ENCODE measurements at regions not wholly inside any gene's neighbourhood (a gene's known extent, or its start where the extent isn't known, plus 50 kb on each side); places are given as distances from the start of the nearest gene placed in this dataset.
"Not testable (repeated sequence)": the region's sequence is repeated elsewhere in the genome, so short reads cannot be mapped to it uniquely, and the experiment has no call there.

DNA sequence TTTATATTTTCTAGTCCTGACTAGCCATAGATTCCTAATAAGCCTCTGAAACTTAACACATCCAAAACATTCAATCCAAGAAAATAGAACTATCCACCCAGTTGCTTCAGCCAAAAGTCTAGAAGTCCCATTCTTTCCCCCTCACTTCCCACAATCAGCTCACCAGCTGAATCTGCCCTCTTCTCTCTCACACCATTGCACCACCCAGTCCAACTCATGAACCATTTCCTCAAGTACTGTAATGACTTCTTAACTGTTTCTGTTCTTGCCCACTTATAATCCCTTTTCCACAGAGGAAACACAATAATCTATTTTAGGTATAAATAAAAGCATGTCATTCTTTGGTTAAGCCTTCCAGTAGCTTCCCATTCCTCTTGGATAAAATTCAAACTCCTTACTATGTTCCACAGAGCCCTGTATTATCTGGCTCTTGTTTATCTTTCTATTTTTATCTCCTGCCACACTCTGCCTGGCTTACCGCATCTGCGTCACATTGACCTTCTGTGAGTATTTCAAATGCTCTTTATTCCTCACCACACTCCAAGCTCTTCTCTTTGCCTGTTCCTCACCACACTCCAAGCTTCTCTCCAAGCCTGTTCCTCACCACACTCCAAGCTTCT is 205.9 kb upstream of the FRG1 start:
- H3K27me3 ChIP-seq (replicated peaks in 1 of 2; ENCODE audit: control insufficient read depth in 2 of 2, extremely low read depth in 1 of 2, insufficient read depth in 2 of 2, low read length in 1 of 2); CTCF ChIA-PET: not testable (repeated sequence)

DNA sequence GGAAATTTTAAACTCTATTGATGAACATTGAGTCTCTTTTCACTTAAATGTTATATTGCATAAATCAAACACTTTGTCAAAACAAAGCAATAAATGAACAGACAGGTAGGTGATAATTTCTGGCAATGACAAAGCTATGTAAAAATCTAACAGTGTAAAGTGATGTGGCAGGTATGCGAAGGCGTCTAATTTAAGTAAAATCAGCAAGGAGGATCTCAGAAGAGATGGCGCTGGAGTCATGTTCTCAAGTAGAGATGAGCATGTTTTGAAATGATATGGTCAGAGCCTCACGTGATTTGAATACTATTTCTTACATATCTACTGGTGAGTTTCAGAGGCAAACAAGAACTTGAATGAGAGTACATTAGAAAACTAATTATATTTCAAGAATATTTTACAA is 204.0 kb upstream of the FRG1 start:
- H3K27ac Mint-ChIP-seq; DNase-seq; H3K27me3 ChIP-seq (replicated peaks in 1 of 2; ENCODE audit: control insufficient read depth in 2 of 2, extremely low read depth in 1 of 2, insufficient read depth in 2 of 2, low read length in 1 of 2); H3K4me1 Mint-ChIP-seq; H3K9me3 ChIP-seq; H3K4me1 ChIP-seq (ENCODE audit: control insufficient read depth in 1 of 2, extremely low read depth in 1 of 2, insufficient read depth in 2 of 2, low read length in 2 of 2); H3K36me3 ChIP-seq (ENCODE audit: control insufficient read depth in 2 of 2, extremely low read depth in 1 of 2, insufficient read depth in 1 of 2, low read length in 1 of 2); H3K4me3 Mint-ChIP-seq; H3K27ac ChIP-seq (ENCODE audit: low read length); CTCF ChIA-PET; H3K27me3 Mint-ChIP-seq; H3K4me3 ChIP-seq (ENCODE audit: control insufficient read depth in 1 of 2, extremely low read depth in 1 of 2, low read length in 1 of 2); ATAC-seq (replicated peaks in 1 of 4); POLR2A ChIA-PET; H3K36me3 Mint-ChIP-seq: not testable (repeated sequence)
- peaks cover 0 to 19% (median 8%) of the 10 kb centered on the region in 3 donors for H3K9me3 Mint-ChIP-seq
- WGBS (ENCODE audit: insufficient coverage), result no CpG with 5 or more reads among the region's 4 CpGs

More for the DNA sequence above, 205.9 kb upstream of the FRG1 start:
- H3K4me3 Mint-ChIP-seq; H3K36me3 Mint-ChIP-seq; POLR2A ChIA-PET; DNase-seq; H3K27me3 Mint-ChIP-seq; H3K27ac Mint-ChIP-seq; H3K36me3 ChIP-seq (ENCODE audit: control insufficient read depth in 2 of 2, extremely low read depth in 1 of 2, insufficient read depth in 1 of 2, low read length in 1 of 2); H3K4me1 Mint-ChIP-seq; ATAC-seq (replicated peaks in 1 of 4); H3K9me3 ChIP-seq; H3K4me3 ChIP-seq (ENCODE audit: control insufficient read depth in 1 of 2, extremely low read depth in 1 of 2, low read length in 1 of 2); H3K4me1 ChIP-seq (ENCODE audit: control insufficient read depth in 1 of 2, extremely low read depth in 1 of 2, insufficient read depth in 2 of 2, low read length in 2 of 2); H3K27ac ChIP-seq (ENCODE audit: low read length): not testable (repeated sequence)
- peaks cover 0 to 19% (median 6%) of the 10 kb centered on the region in 3 donors for H3K9me3 Mint-ChIP-seq
- WGBS (ENCODE audit: insufficient coverage), result 100% methylated on average over 2 of the region's 2 CpGs

DNA sequence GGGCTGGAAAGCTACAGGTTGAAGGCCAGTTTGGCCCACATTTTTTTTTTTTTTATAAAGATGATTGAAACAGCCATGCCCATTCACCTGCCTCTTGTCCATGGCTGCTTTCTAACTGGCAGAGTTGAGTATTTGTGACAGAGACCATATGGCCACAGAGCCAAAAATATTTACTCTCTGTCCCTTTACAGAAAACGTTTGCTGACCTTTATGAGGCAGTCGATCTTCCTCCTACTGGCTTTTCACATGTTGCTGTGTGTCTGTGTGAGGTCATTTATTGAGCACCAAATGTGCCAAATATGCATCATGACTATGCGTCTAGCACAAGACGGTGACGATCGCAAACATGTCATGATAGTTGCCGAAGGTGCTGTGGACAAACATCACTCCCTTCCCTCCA is 200.6 kb upstream of the FRG1 start:
- H3K27me3 ChIP-seq (replicated peaks in 1 of 2; ENCODE audit: control insufficient read depth in 2 of 2, extremely low read depth in 1 of 2, insufficient read depth in 2 of 2, low read length in 1 of 2); H3K27me3 Mint-ChIP-seq; H3K9me3 Mint-ChIP-seq; H3K4me3 ChIP-seq (ENCODE audit: control insufficient read depth in 1 of 2, extremely low read depth in 1 of 2, low read length in 1 of 2); H3K9me3 ChIP-seq; H3K4me3 Mint-ChIP-seq; H3K4me1 ChIP-seq (ENCODE audit: control insufficient read depth in 1 of 2, extremely low read depth in 1 of 2, insufficient read depth in 2 of 2, low read length in 2 of 2); H3K36me3 ChIP-seq (ENCODE audit: control insufficient read depth in 2 of 2, extremely low read depth in 1 of 2, insufficient read depth in 1 of 2, low read length in 1 of 2); ATAC-seq (replicated peaks in 1 of 4); H3K4me1 Mint-ChIP-seq; H3K27ac Mint-ChIP-seq; DNase-seq; H3K27ac ChIP-seq (ENCODE audit: low read length); CTCF ChIA-PET; POLR2A ChIA-PET; H3K36me3 Mint-ChIP-seq: not testable (repeated sequence)
- WGBS (ENCODE audit: insufficient coverage), result no CpG with 5 or more reads among the region's 7 CpGs

DNA sequence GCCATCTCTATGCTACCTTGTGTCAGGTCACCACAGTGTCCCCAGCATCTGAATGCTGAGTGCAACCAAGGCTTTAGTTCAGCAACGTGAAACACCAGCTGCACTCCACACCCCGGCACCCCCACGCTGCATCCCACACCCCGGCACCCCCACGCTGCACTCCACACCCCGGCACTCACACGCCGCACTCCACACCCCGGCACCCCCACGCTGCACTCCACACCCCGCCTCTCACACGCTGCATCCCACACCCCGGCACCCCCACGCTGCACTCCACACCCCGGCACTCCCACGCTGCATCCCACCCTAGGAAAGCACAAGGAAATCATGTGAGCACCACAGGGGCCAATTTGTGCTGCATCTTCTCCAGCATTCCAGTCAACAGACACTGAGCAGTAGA is 199.8 kb upstream of the FRG1 start:
- ChIA-PET CTCF (no interaction called here), POLR2A (no interaction called here)
- DNase-seq, result no peak
- Mint-ChIP-seq H3K9me3 (peaks cover 0 to 3% (median 0%) of the 10 kb centered on the region in 3 donors), H3K4me1 (no peaks in the 10 kb centered on the region), H3K4me3 (no peak overlapping the region), H3K27me3 (peaks cover 0 to 3% of the 10 kb centered on the region in 2 donors), H3K36me3 (no peaks in the 10 kb centered on the region), H3K27ac (no peak overlapping the region)
- 77% methylated on average over 11 of the region's 16 CpGs for WGBS (ENCODE audit: insufficient coverage)
- Histone ChIP-seq H3K27ac (ENCODE audit: low read length) (no peak overlapping the region), H3K4me3 (ENCODE audit: control insufficient read depth in 1 of 2, extremely low read depth in 1 of 2, low read length in 1 of 2) (no peak overlapping the region), H3K27me3 (replicated peaks in 1 of 2; ENCODE audit: control insufficient read depth in 2 of 2, extremely low read depth in 1 of 2, insufficient read depth in 2 of 2, low read length in 1 of 2) (peaks cover 0 to 5% of the 10 kb centered on the region in 2 experiments), H3K36me3 (ENCODE audit: control insufficient read depth in 2 of 2, extremely low read depth in 1 of 2, insufficient read depth in 1 of 2, low read length in 1 of 2) (no peaks in the 10 kb centered on the region), H3K9me3 (no peaks in the 10 kb centered on the region), H3K4me1 (ENCODE audit: control insufficient read depth in 1 of 2, extremely low read depth in 1 of 2, insufficient read depth in 2 of 2, low read length in 2 of 2) (no peaks in the 10 kb centered on the region)
- ATAC-seq (replicated peaks in 1 of 4), result no peak

DNA sequence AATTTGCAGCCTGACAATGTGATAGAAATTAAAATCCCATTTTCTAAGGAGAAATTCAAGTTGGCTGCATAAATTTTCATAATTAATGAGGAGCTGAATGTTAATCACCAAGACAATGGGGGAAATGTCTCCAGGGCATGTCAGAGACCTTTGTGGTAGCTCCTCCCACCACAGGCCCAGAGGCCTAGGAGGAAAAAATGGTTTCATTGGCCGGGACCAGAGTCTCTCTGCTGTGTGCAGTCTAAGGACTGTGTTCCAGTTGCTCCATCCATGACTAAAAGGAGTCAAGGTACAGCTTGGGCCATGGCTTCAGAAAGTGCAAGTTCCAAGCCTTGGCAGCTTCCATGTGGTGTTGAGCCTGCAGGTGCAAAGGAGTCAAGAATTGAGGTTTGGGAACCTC is 187.6 kb upstream of the FRG1 start:
- H3K9me3 ChIP-seq; ATAC-seq (replicated peaks in 1 of 4); H3K27ac Mint-ChIP-seq; H3K4me1 Mint-ChIP-seq; POLR2A ChIA-PET; H3K27me3 Mint-ChIP-seq; H3K36me3 ChIP-seq (ENCODE audit: control insufficient read depth in 2 of 2, extremely low read depth in 1 of 2, insufficient read depth in 1 of 2, low read length in 1 of 2); CTCF ChIA-PET; H3K4me3 Mint-ChIP-seq; H3K4me3 ChIP-seq (ENCODE audit: control insufficient read depth in 1 of 2, extremely low read depth in 1 of 2, low read length in 1 of 2); H3K36me3 Mint-ChIP-seq; DNase-seq; H3K27ac ChIP-seq (ENCODE audit: low read length); H3K27me3 ChIP-seq (replicated peaks in 1 of 2; ENCODE audit: control insufficient read depth in 2 of 2, extremely low read depth in 1 of 2, insufficient read depth in 2 of 2, low read length in 1 of 2); H3K4me1 ChIP-seq (ENCODE audit: control insufficient read depth in 1 of 2, extremely low read depth in 1 of 2, insufficient read depth in 2 of 2, low read length in 2 of 2): not testable (repeated sequence)
- peaks cover 0 to 27% (median 3%) of the 10 kb centered on the region in 3 donors for H3K9me3 Mint-ChIP-seq
- 50% methylated on average over 1 of the region's 1 CpG for WGBS (ENCODE audit: insufficient coverage)

DNA sequence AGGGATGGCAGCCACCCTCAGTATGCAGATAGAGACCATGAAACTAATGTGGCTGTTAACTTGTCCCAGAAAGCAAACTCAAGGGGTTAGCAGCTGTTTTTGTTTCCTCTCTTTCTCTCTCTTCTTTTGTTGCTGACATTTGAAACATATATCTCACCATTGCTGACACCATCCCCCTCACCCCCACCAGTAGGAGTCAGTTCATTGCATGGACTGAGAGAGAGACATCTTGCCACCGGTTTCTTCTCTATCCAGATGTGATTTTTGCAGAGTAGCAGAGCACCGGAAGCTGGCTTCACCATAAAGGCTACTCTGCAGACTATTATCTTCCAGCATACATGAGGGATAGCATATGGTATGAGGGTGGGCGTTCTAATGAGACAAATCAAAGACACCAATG is 177.1 kb upstream of the FRG1 start:
- ChIA-PET CTCF (no interaction called here), POLR2A (no interaction called here)
- DNase-seq (no peak), ATAC-seq (replicated peaks in 1 of 4) (no peak)
- Mint-ChIP-seq H3K27ac (no peak overlapping the region), H3K4me1 (no peaks in the 10 kb centered on the region), H3K9me3 (peaks cover 3 to 5% (median 4%) of the 10 kb centered on the region in 3 donors), H3K27me3 (no peaks in the 10 kb centered on the region), H3K4me3 (no peak overlapping the region), H3K36me3 (no peaks in the 10 kb centered on the region)
- WGBS (ENCODE audit: insufficient coverage), result no CpG with 5 or more reads among the region's 3 CpGs
- no peak overlapping the region for H3K4me3 ChIP-seq (ENCODE audit: control insufficient read depth in 1 of 2, extremely low read depth in 1 of 2, low read length in 1 of 2)
- no peaks in the 10 kb centered on the region for H3K9me3 ChIP-seq
- no peaks in the 10 kb centered on the region for H3K36me3 ChIP-seq (ENCODE audit: control insufficient read depth in 2 of 2, extremely low read depth in 1 of 2, insufficient read depth in 1 of 2, low read length in 1 of 2)
- no peaks in the 10 kb centered on the region for H3K4me1 ChIP-seq (ENCODE audit: control insufficient read depth in 1 of 2, extremely low read depth in 1 of 2, insufficient read depth in 2 of 2, low read length in 2 of 2)
- no peaks in the 10 kb centered on the region for H3K27me3 ChIP-seq (replicated peaks in 1 of 2; ENCODE audit: control insufficient read depth in 2 of 2, extremely low read depth in 1 of 2, insufficient read depth in 2 of 2, low read length in 1 of 2)
- no peak overlapping the region for H3K27ac ChIP-seq (ENCODE audit: low read length)

DNA sequence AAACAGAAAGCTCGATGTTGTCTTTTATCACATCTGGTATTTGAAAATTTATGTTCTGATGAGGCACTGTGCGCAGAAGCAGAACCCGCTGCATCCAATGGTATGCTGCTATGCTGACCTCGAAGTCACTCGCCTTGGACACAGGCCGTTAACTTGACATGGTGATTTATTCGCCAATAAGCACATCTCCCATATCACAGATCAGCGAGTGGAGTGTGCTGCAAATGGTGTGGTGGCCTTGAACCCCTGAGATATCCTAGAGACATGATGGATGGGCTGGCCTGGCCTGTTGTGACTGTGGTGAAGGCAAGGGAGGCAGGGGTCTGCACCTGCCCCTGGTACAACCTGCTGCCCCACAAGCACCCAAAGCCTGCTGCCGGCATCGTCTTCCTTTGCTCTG is 175.4 kb upstream of the FRG1 start:
- H3K36me3 Mint-ChIP-seq, result no peaks in the 10 kb centered on the region
- CTCF ChIA-PET, result no interaction called here
- H3K4me3 Mint-ChIP-seq, result no peak overlapping the region
- Histone ChIP-seq H3K36me3 (ENCODE audit: control insufficient read depth in 2 of 2, extremely low read depth in 1 of 2, insufficient read depth in 1 of 2, low read length in 1 of 2) (no peaks in the 10 kb centered on the region), H3K9me3 (no peaks in the 10 kb centered on the region), H3K4me1 (ENCODE audit: control insufficient read depth in 1 of 2, extremely low read depth in 1 of 2, insufficient read depth in 2 of 2, low read length in 2 of 2) (no peaks in the 10 kb centered on the region), H3K27ac (ENCODE audit: low read length) (no peak overlapping the region), H3K27me3 (replicated peaks in 1 of 2; ENCODE audit: control insufficient read depth in 2 of 2, extremely low read depth in 1 of 2, insufficient read depth in 2 of 2, low read length in 1 of 2) (peaks cover 0 to 2% of the 10 kb centered on the region in 2 experiments), H3K4me3 (ENCODE audit: control insufficient read depth in 1 of 2, extremely low read depth in 1 of 2, low read length in 1 of 2) (no peak overlapping the region)
- H3K27ac Mint-ChIP-seq, result no peak overlapping the region
- POLR2A ChIA-PET, result no interaction called here
- no peaks in the 10 kb centered on the region for H3K4me1 Mint-ChIP-seq
- peaks cover 0 to 3% (median 0%) of the 10 kb centered on the region in 3 donors for H3K9me3 Mint-ChIP-seq
- 89% methylated on average over 3 of the region's 10 CpGs for WGBS (ENCODE audit: insufficient coverage)
- no peaks in the 10 kb centered on the region for H3K27me3 Mint-ChIP-seq
- no peak for ATAC-seq (replicated peaks in 1 of 4)
- DNase-seq, result no peak

Data from T-cell (primary cell).